K562 (cell line): ENCODE measurements at regions not wholly inside any gene's neighbourhood (a gene's known extent, or its start where the extent isn't known, plus 50 kb on each side); places are given as distances from the start of the nearest gene placed in this dataset.

ENCODE experiments used
- ATAC-seq: fragments of 200-7000 bp; cut with Tn5 transposase; 3 replicates; pipeline ENCODE4 v1.9.1; 2020; ENCODE audit warnings: moderate library complexity
- BruUV-seq: library from RNA; stranded (reverse); fragments of 400-500 nt; replicated peaks from 2 replicates; lab custom pipeline; 2021; lab: Mats Ljungman, UMichigan
- CTCF ChIA-PET: fragments of 300-600 bp; formaldehyde crosslinking; extraction: SDS; loops from one replicate; lab custom pipeline; 2021; ENCODE audit warnings: low intra/inter-chr PET ratio; lab: Yijun Ruan, JAX
- POLR2A ChIA-PET: fragments of 300-600, 350-650 bp; sonication (Branson Sonifier 250); formaldehyde crosslinking; extraction: SDS; loops from one replicate; lab custom pipeline; 2021; ENCODE audit warnings: antibody characterized with exemption, inconsistent platforms; lab: Yijun Ruan, JAX
- DNase-seq, 4 experiments: peaks; one replicate each; pipeline versions ENCODE4 v3.0.0 to v3.0.0-alpha.2; 2011 to 2018; ENCODE audit warnings: low spot score in 3 of 4, mixed read lengths in 3 of 4; ENCODE audit errors: extremely low read depth in 1 of 4
- FAIRE-seq: peaks from 2 replicates; lab custom pipeline; 2011; peaks lifted over from hg19 to GRCh38; lab: Jason Lieb, UNC
- H2AFZ ChIP-seq: 2 replicates; pipeline ENCODE4 v1.6.0; 2011; ENCODE audit warnings: low read depth, low read length, control low read depth, inconsistent platforms
- H3K27ac ChIP-seq: fragments of 200-600 bp; 3 replicates; pipeline ENCODE4 v1.8.0; 2011; ENCODE audit warnings: low read depth, mild to moderate bottlenecking, control low read depth, inconsistent platforms, low read length, moderate library complexity, mixed read lengths; ENCODE audit errors: extremely low read depth
- H3K27me3 ChIP-seq, 2 experiments: fragments of 300-600 bp in 1 of 2; 2 replicates in 1 of 2; 3 replicates in 1 of 2; pipeline versions ENCODE4 v1.6.0 to v1.8.0; 2011; ENCODE audit warnings: inconsistent platforms in 2 of 2, low read length in 2 of 2, mild to moderate bottlenecking in 1 of 2, mixed read lengths in 1 of 2, moderate library complexity in 1 of 2; ENCODE audit not compliant: control insufficient read depth in 2 of 2, insufficient read depth in 2 of 2
- H3K36me3 ChIP-seq: fragments of 300-600 bp; 3 replicates; pipeline ENCODE4 v1.8.0; 2011; ENCODE audit warnings: mild to moderate bottlenecking, low read length, inconsistent platforms; ENCODE audit not compliant: control insufficient read depth, insufficient read depth
- H3K4me1 ChIP-seq, 2 experiments: fragments of 200-600 bp in 1 of 2; replicated peaks in 1 of 2; 2 replicates in 1 of 2; 3 replicates in 1 of 2; pipeline versions ENCODE4 v1.5.1 to v1.8.0; 2011; ENCODE audit warnings: inconsistent platforms in 2 of 2, low read length in 2 of 2, mild to moderate bottlenecking in 1 of 2, mixed read lengths in 1 of 2, moderate library complexity in 1 of 2; ENCODE audit not compliant: control insufficient read depth in 2 of 2, insufficient read depth in 2 of 2
- H3K4me2 ChIP-seq: 2 replicates; pipeline ENCODE4 v1.6.1; 2011; ENCODE audit warnings: low read length, control low read depth, inconsistent platforms, mixed read lengths; ENCODE audit not compliant: insufficient read depth
- H3K4me3 ChIP-seq: fragments of 200-600 bp; sonication (generic), shearing (Covaris generic); 2 replicates; pipeline ENCODE4 v1.5.1; 2016; ENCODE audit warnings: control low read depth, inconsistent platforms
- H3K79me2 ChIP-seq: fragments of 200-600 bp; 3 replicates; pipeline ENCODE4 v1.8.0; 2011; ENCODE audit warnings: low read length, inconsistent platforms; ENCODE audit not compliant: control insufficient read depth, insufficient read depth
- H3K9ac ChIP-seq, 2 experiments: 2 replicates each; pipeline versions ENCODE4 v1.6.0 to v1.6.1; 2011; ENCODE audit warnings: low read depth in 2 of 2, low read length in 2 of 2, control low read depth in 1 of 2, inconsistent platforms in 1 of 2, mild to moderate bottlenecking in 1 of 2, mixed read lengths in 1 of 2; ENCODE audit not compliant: insufficient read depth in 1 of 2
- H3K9me1 ChIP-seq: one replicate; pipeline ENCODE4 v1.6.0; 2011; ENCODE audit warnings: inconsistent platforms, mild to moderate bottlenecking, low read length, moderate library complexity; ENCODE audit not compliant: control insufficient read depth, insufficient read depth
- H3K9me3 ChIP-seq: replicated peaks from 2 replicates; pipeline ENCODE4 v1.5.1; 2011; ENCODE audit warnings: low read depth, low read length, inconsistent platforms; ENCODE audit not compliant: control insufficient read depth, insufficient read depth
- H4K20me1 ChIP-seq: replicated peaks from 2 replicates; pipeline ENCODE4 v1.6.1; 2011; ENCODE audit warnings: low read length, inconsistent platforms, mixed read lengths; ENCODE audit not compliant: control insufficient read depth, insufficient read depth
- DDX20 ChIP-seq: fragments of 450-650 bp; IDR thresholded peaks from 2 replicates; pipeline ENCODE4 v1.6.1; 2016; ENCODE audit warnings: missing genetic modification characterization, low read depth, mild to moderate bottlenecking, missing compliant biosample characterization, moderate library complexity
- ZNF124 ChIP-seq: sonication (generic); formaldehyde crosslinking; IDR thresholded peaks from 2 replicates; pipeline ENCODE4 v1.8.1; 2022; ENCODE audit warnings: missing genetic modification reagents
- ZNF561 ChIP-seq: fragments of 450-650 bp; formaldehyde crosslinking; conservative IDR thresholded peaks from 2 replicates; pipeline ENCODE4 v1.4.0; 2020; ENCODE audit warnings: mild to moderate bottlenecking, moderate library complexity
- ZNF77 ChIP-seq: fragments of 250-450 bp; sonication (Bioruptor Pico); IDR thresholded peaks from 2 replicates; pipeline ENCODE4 v1.5.0; 2020
- WGBS: fragments of 100-300 bp; shearing (Covaris generic); methylation state at CpG from one replicate; pipeline ENCODE4 v1.1.6; 2016; ENCODE audit warnings: low coverage, mixed read lengths; ENCODE audit not compliant: insufficient coverage; ENCODE audit errors: missing lambda C conversion rate; 5-methylcytosine and 5-hydroxymethylcytosine counted together
- in situ Hi-C: fragments of 300-500 bp; cut with MboI; formaldehyde crosslinking; loops from 4 replicates; pipeline ENCODE4 v1.15.0; 2018; ENCODE audit warnings: inconsistent platforms, mixed read lengths
- intact Hi-C: fragments of 100-400 bp; cut with micrococcal nuclease; formaldehyde crosslinking; loops from 2 replicates; pipeline ENCODE4 v1.14.2; 2022
- TF ChIP-seq, protein P1 (sequence below): fragments of 150-350 bp; conservative IDR thresholded peaks from 2 replicates; pipeline ENCODE4 v1.6.1; 2014; ENCODE audit warnings: low read length

- no peak overlapping the region for H3K4me2 ChIP-seq
- no peak overlapping the region for H3K9ac ChIP-seq
- H3K9me1 ChIP-seq, result no peaks in the 10 kb centered on the region
- no peak overlapping the region for H3K27ac ChIP-seq
- no peaks in the 10 kb centered on the region for H3K4me1 ChIP-seq
- no peaks in the 10 kb centered on the region for H4K20me1 ChIP-seq
- in situ Hi-C loops, result no loop called here
- ATAC-seq (no peak), FAIRE-seq (no peak), DNase-seq (no peak)
- ChIA-PET POLR2A (interaction anchor here (0.7 kb wide), 1 partner anchor 386 kb away, joined by 3 read pairs; no protein-coding TSS in a partner anchor), CTCF (no interaction called here)
- H3K27me3 ChIP-seq, result no peaks in the 10 kb centered on the region
- TF ChIP-seq DDX20 (no peak), ZNF561 (CRISPR knock-in tag) (no peak), ZNF124 (CRISPR knock-in tag) (no peak), ZNF77 (no peak)
- TF ChIP-seq, protein P1, sequence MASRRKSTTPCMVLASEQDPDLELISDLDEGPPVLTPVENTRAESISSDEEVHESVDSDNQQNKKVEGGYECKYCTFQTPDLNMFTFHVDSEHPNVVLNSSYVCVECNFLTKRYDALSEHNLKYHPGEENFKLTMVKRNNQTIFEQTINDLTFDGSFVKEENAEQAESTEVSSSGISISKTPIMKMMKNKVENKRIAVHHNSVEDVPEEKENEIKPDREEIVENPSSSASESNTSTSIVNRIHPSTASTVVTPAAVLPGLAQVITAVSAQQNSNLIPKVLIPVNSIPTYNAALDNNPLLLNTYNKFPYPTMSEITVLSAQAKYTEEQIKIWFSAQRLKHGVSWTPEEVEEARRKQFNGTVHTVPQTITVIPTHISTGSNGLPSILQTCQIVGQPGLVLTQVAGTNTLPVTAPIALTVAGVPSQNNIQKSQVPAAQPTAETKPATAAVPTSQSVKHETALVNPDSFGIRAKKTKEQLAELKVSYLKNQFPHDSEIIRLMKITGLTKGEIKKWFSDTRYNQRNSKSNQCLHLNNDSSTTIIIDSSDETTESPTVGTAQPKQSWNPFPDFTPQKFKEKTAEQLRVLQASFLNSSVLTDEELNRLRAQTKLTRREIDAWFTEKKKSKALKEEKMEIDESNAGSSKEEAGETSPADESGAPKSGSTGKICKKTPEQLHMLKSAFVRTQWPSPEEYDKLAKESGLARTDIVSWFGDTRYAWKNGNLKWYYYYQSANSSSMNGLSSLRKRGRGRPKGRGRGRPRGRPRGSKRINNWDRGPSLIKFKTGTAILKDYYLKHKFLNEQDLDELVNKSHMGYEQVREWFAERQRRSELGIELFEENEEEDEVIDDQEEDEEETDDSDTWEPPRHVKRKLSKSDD, result no peak
- BruUV-seq, result no TSS peak
- H3K4me3 ChIP-seq, result no peak overlapping the region
- H3K9me3 ChIP-seq, result no peaks in the 10 kb centered on the region
- WGBS, result 0% methylated on average over 2 of the region's 2 CpGs
- H3K79me2 ChIP-seq, result no peaks in the 10 kb centered on the region
- H2AFZ ChIP-seq, result no peak overlapping the region
- intact Hi-C loops, result no loop called here
- H3K36me3 ChIP-seq, result no peaks in the 10 kb centered on the region
Measured at GRCh38 chr16:54722210-54722676, 208.4 kb upstream of the IRX5 start.
